ENCODE measurements at regions not wholly inside any gene's neighbourhood (a gene's known extent, or its start where the extent isn't known, plus 50 kb on each side); places are given as distances from the start of the nearest gene placed in this dataset.

DNA sequence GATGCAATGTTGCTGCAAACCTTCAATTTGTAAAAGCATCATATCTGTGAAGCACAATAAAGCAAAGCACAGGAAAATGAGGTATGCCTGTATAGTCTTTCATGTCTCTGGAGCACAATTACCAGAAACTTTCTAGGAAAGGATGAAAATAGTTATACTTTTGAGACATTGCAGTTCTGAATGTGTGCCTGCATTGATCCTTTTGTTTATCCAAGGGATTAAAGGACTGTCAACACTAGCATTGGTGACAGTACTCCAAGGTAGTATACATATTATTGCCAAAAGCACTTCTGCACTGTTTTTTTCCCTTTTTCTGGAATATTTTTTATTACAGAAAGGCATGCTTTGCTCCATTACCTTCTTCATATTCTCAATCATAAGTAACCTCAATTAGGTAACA is 476.0 kb downstream of the GABRG1 start:
- Histone ChIP-seq H3K4me3 (ENCODE audit: insufficient read depth, low read depth, low read length) (no peak overlapping the region), H3K36me3 (replicated peaks; ENCODE audit: control insufficient read depth, insufficient read depth, low read length) (no peaks in the 10 kb centered on the region), H3K27me3 (ENCODE audit: control insufficient read depth, insufficient read depth, low read length) (no peaks in the 10 kb centered on the region)
- DNase-seq: no peak

DNA sequence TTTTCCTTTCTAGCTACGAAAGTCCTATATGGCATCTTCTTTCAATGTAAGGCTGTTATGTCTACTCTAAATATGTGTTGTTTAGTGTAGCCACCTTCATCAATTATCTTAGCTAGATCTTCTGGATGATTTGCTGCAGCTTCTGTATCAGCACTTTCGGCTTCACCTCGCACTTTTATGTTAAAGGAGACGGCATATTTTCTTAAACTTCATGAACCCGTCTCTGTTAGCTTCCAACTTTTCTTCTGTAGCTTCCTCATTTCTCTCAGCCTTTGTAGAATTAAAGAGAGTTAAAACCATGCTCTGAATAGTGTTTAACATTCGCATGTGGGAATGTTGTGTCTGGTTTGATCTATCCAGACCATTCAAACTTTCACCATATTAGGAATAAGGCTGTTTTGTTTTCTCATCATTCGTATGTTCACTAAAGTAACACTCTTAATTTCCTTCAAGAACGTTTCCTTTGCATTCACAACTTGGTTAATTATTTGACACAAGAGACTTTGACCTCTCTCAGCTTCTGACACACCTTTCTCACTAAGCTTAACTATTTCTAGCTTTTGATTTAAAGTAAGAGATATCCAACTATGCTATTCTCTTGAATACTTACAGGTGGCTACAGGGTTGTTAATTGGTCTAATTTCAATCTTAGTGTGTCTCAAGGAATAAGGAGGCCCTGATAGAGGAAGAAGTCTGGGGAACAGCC is 476.8 kb downstream of the GABRG1 start:
- Histone ChIP-seq H3K4me3 (ENCODE audit: insufficient read depth, low read depth, low read length) (no peak overlapping the region), H3K27me3 (ENCODE audit: control insufficient read depth, insufficient read depth, low read length) (no peaks in the 10 kb centered on the region), H3K36me3 (replicated peaks; ENCODE audit: control insufficient read depth, insufficient read depth, low read length) (no peaks in the 10 kb centered on the region)
- DNase-seq: no peak

DNA sequence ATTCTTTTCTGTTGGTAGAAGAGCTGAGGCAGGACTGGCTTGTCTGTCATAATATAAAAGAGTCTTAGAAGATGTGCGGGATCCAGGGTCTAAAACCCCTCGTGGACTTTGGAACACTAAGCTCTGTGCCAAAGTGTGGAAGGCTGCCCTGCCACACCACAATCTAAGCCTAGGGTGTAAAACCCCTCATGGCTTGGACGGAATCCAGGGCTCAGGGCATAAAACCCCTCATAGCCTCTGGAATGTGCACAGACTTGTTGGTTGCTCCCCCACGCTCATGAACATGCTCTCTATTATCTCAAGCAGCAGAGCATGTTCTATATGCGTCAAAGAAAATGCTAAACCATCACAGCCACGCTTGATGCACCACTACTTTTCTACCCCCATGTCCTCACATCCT is 483.6 kb downstream of the GABRG1 start:
- no peak overlapping the region for H3K4me3 ChIP-seq (ENCODE audit: insufficient read depth, low read depth, low read length)

DNA sequence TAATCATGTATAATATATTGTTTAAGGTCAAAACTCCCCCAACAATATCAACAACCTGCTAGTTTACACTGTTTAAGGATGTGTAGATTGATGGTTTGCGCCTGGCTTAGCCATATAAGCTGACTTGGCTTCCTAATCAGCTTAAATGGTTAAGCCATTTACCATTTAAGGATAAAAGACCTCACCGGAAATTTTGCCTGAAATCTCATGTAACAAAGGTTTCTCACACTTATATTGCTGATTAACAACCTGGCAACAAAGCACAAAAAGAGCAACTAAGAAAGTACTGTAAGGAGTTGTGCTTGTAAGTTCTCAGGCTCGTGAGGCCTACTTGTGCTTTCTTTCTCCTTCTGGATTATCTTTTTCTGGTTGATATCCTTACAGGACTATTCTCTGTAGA is 485.2 kb downstream of the GABRG1 start:
- no peaks in the 10 kb centered on the region for H3K27me3 ChIP-seq (ENCODE audit: control insufficient read depth, insufficient read depth, low read length)
- H3K36me3 ChIP-seq (replicated peaks; ENCODE audit: control insufficient read depth, insufficient read depth, low read length): no peaks in the 10 kb centered on the region
- no peak overlapping the region for H3K4me3 ChIP-seq (ENCODE audit: insufficient read depth, low read depth, low read length)
- no peak for DNase-seq

More for the DNA sequence above, 483.6 kb downstream of the GABRG1 start:
- DNase-seq: no peak
- Histone ChIP-seq H3K36me3 (replicated peaks; ENCODE audit: control insufficient read depth, insufficient read depth, low read length) (no peaks in the 10 kb centered on the region), H3K27me3 (ENCODE audit: control insufficient read depth, insufficient read depth, low read length) (no peaks in the 10 kb centered on the region)

DNA sequence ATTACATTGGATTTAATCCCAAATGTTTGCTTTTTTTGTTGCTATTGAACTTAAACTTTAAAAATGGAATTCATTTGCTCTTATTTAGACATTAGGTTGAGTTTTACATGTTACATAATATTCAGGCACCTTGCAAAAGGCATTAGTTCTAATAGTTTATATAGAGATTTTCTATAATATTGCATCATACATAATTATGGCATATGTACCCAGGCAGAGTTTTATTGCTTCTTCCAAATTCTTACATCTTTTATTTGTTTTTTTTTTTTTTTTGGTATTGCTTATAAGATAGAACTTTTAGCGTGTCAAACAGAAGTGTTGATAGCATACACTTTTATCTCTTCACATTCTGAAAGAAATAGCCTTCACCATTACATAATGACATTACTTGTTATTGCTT is 487.7 kb downstream of the GABRG1 start:
- no peak overlapping the region for H3K4me3 ChIP-seq (ENCODE audit: insufficient read depth, low read depth, low read length)
- no peaks in the 10 kb centered on the region for H3K27me3 ChIP-seq (ENCODE audit: control insufficient read depth, insufficient read depth, low read length)
- no peaks in the 10 kb centered on the region for H3K36me3 ChIP-seq (replicated peaks; ENCODE audit: control insufficient read depth, insufficient read depth, low read length)
- DNase-seq: no peak

DNA sequence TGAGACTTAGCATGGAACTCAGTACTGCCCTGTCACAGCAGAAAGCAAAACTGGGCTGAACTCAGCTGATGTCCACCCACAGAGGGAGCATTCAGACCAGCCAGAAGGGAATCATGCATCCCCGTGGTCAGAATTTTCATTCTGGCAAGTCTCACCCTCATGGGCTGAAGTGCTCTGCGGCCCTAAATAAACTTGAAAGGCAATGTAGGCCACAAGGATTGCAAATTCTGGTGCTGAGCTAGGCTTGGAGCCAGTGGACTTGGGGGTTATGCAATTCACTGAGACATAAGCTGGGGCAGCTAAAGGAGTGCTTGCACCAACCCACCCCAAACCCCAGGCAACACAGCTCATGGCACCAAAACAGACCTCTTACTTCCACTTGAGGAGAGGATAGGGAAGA is 494.1 kb downstream of the GABRG1 start:
- no peaks in the 10 kb centered on the region for H3K36me3 ChIP-seq (replicated peaks; ENCODE audit: control insufficient read depth, insufficient read depth, low read length)
- no peaks in the 10 kb centered on the region for H3K27me3 ChIP-seq (ENCODE audit: control insufficient read depth, insufficient read depth, low read length)
- no peak overlapping the region for H3K4me3 ChIP-seq (ENCODE audit: insufficient read depth, low read depth, low read length)
- DNase-seq: no peak

DNA sequence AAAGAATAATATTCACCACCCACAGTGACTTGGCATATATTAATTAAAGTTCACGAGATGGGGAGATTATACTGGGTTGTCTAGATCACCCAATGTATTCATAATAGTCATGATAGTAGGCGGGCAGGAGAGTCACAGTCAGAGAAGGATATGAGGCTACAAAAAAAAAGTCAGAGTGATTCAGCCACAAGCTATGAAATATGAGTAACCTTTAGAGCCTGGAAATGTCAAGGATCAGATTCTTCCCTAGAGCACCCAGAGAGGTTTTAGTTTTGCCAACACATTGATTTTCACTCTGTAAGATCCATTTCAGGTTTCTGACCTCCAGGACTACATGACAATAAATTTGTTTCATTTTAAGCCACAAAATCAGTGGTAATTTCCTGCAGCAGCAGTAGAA is 501.9 kb downstream of the GABRG1 start:
- H3K36me3 ChIP-seq (replicated peaks; ENCODE audit: control insufficient read depth, insufficient read depth, low read length): no peaks in the 10 kb centered on the region
- DNase-seq: no peak

DNA sequence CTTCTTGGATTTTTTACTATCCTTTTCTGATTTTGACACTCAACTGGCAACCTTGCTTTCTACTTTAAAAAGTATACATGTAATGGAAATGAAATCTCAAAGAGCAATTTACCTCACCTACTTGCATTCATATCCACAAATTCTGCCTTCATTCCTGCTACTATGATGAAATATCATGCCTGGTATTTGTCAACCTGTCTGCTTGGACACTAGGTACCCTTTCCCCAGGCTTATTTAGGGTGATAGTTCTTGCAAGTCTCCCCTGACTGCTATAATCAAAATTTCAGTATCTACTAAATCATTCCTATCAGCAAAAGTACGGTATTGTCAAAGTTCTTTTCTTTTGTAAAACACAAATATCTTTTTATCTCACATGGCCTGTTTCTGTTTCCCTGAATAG is 503.0 kb downstream of the GABRG1 start:
- Histone ChIP-seq H3K36me3 (replicated peaks; ENCODE audit: control insufficient read depth, insufficient read depth, low read length) (no peaks in the 10 kb centered on the region), H3K4me3 (ENCODE audit: insufficient read depth, low read depth, low read length) (no peak overlapping the region), H3K27me3 (ENCODE audit: control insufficient read depth, insufficient read depth, low read length) (no peaks in the 10 kb centered on the region)
- no peak for DNase-seq

More for the DNA sequence above, 501.9 kb downstream of the GABRG1 start:
- Histone ChIP-seq H3K27me3 (ENCODE audit: control insufficient read depth, insufficient read depth, low read length) (no peaks in the 10 kb centered on the region), H3K4me3 (ENCODE audit: insufficient read depth, low read depth, low read length) (no peak overlapping the region)

DNA sequence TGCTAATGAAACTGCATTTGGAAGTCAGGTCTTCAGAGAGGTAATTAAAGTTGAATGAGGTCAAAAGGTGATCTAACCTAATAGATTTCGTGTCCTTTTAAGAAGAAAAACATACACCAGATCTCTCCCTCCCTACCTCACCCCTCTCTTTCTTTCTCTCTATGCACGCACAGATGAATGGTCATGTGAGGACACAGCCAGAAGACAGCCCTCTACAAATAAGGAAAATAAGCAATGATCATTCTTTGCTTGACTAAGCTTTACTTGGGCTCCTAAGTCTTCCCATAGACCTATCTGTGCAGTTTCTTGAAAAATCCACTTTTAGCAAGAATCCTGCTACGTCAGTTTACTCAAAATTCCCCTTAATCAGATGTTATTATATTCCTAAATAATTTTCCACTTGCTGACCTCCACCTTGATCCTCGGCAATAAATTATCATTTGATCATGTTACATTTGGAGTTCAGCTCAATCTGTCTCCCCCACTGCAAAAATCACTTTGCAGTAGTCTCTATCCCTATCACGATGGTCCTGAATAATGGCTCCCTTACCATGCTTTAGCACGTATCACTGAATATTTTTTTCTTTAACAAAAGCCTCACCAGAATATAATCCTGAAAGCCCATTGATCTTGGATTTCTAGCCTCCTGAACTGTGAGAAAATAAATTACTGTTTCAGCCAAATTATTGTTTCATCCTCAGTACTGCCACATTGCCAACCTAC is 527.3 kb downstream of the GABRG1 start:
- no peak overlapping the region for H3K4me3 ChIP-seq (ENCODE audit: insufficient read depth, low read depth, low read length)
- H3K27me3 ChIP-seq (ENCODE audit: control insufficient read depth, insufficient read depth, low read length): no peaks in the 10 kb centered on the region
- no peak for DNase-seq
- H3K36me3 ChIP-seq (replicated peaks; ENCODE audit: control insufficient read depth, insufficient read depth, low read length): no peaks in the 10 kb centered on the region

DNA sequence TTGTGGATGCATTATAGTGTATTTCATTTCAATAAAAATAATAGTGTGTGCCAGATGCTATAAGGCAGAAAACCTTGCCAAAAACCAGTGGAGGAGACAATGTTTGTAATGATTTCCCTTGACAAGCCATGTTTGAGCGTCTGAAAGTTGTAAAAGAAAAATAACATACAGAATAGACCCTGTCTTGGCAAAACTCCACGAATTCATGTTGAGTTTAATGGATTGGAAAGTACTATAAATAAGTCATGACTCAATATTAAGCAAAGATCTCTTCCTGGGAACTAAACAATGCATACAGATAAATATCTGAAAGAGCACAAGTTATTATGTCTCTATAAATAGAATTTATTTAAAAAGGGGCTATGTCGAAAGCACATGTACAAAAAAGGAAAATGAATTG is 543.5 kb downstream of the GABRG1 start:
- no peak for DNase-seq
- Histone ChIP-seq H3K4me3 (ENCODE audit: insufficient read depth, low read depth, low read length) (no peak overlapping the region), H3K27me3 (ENCODE audit: control insufficient read depth, insufficient read depth, low read length) (no peaks in the 10 kb centered on the region), H3K36me3 (replicated peaks; ENCODE audit: control insufficient read depth, insufficient read depth, low read length) (no peaks in the 10 kb centered on the region)

DNA sequence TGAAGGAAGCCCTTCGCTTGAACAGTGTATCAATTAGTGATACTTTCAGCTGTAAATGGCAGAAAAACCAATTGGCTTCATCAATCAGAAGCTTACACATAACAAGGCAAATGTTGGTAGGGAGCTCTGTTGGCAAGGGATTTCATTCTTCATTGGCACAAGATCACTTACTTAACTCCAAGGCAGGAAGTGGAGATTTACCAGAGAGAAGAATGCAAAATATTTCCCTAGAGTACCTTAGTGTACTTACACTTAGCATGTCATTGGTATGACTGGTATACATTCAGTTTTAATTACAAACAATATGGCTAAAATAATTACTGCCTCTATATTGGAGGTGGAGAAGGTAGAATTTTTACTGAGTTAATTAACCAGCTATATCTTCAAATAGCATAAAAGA is 545.0 kb downstream of the GABRG1 start:
- Histone ChIP-seq H3K36me3 (replicated peaks; ENCODE audit: control insufficient read depth, insufficient read depth, low read length) (no peaks in the 10 kb centered on the region), H3K27me3 (ENCODE audit: control insufficient read depth, insufficient read depth, low read length) (no peaks in the 10 kb centered on the region), H3K4me3 (ENCODE audit: insufficient read depth, low read depth, low read length) (no peak overlapping the region)
- no peak for DNase-seq

DNA sequence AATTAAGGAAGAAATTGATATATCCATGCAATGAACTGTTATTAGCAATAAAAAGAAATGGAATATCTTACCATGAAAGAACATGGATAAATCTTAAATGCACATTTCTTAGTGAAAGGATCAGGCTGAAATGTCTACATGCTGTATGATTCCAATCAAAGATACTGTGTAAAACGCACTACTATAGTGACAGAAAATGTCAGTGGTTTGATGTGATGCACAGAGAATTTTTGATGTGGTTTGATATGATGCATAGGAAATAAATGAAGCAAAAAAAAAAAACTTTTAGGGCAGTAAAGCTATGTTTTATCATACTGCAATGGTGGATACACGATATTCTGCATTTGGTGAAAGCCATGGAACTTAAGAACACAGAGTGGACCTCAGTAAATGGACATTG is 547.6 kb downstream of the GABRG1 start:
- DNase-seq: no peak
- Histone ChIP-seq H3K27me3 (ENCODE audit: control insufficient read depth, insufficient read depth, low read length) (no peaks in the 10 kb centered on the region), H3K36me3 (replicated peaks; ENCODE audit: control insufficient read depth, insufficient read depth, low read length) (no peaks in the 10 kb centered on the region), H3K4me3 (ENCODE audit: insufficient read depth, low read depth, low read length) (no peak overlapping the region)

DNA sequence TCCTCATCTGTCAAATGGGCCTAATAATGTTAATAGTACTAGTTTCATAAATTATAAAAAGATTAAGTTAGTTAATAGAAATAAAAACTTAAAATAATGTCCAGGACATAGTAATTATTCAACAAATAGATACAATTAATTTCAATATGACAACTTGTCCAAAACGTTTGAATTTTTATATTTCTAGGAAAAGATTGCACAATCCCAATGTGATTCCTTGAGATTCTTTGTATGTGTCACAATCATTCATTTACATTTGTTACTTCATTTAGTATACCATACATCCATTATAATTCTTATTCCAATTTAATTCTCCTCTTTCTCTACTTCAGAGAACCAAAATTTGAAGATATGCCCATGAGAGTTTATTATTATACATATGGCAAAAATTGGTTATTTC is 554.2 kb downstream of the GABRG1 start:
- DNase-seq: no peak
- H3K36me3 ChIP-seq (replicated peaks; ENCODE audit: control insufficient read depth, insufficient read depth, low read length): no peaks in the 10 kb centered on the region
- no peaks in the 10 kb centered on the region for H3K27me3 ChIP-seq (ENCODE audit: control insufficient read depth, insufficient read depth, low read length)

DNA sequence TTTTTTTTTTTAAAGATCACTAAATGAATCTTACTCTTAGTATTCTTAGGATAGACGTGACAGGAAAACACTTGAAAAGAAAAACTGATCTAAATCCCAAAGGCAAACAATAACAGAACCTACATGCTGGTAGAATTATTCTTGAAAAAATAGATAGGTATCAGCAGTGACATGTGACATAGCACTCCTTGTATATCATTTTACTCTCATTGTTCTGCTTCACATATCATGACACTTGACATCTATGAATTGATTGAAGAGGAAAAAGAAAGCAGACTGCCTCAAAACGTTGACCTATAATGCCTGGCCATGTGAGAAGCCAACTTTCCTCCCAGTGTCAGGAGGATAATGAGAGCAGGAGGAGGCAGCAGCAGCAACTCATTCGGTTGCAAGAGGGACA is 555.2 kb downstream of the GABRG1 start:
- DNase-seq: no peak
- H3K27me3 ChIP-seq (ENCODE audit: control insufficient read depth, insufficient read depth, low read length): no peaks in the 10 kb centered on the region
- no peaks in the 10 kb centered on the region for H3K36me3 ChIP-seq (replicated peaks; ENCODE audit: control insufficient read depth, insufficient read depth, low read length)
- H3K4me3 ChIP-seq (ENCODE audit: insufficient read depth, low read depth, low read length): no peak overlapping the region

More for the DNA sequence above, 554.2 kb downstream of the GABRG1 start:
- H3K4me3 ChIP-seq (ENCODE audit: insufficient read depth, low read depth, low read length): no peak overlapping the region

DNA sequence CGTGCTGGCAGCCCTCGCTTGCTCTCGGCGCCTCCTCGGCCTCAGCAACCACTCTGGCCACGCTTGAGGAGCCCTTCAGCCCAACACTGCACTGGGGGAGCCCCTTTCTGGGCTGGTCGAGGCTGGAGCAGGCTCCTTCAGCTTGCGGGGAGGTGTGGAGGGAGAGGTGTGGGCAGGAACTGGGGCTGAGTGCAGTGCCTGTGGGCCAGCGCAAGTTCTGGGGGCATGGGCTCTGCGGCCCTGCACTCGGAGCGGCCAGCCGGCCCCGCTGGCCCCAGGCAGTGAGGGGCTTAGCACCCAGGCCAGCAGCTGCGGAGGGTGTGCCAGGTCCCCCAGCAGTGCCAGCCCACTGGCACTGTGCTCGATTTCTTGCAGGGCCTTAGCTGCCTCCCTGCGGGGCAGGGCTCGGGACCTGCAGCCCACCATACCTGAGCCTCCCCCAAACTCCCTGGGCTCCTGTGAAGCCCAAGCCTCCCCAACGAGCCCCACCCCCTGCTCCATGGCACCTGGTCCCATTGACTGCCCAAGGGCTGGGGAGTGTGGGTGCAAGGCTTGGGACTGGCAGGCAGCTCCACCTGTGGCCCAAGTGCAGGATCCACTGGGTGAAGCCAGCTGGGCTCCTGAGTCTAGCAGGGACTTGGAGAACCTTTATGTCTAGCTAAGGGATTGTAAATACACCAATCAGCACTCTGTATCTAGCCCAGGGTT is 556.8 kb downstream of the GABRG1 start:
- Histone ChIP-seq H3K27me3 (ENCODE audit: control insufficient read depth, insufficient read depth, low read length) (no peaks in the 10 kb centered on the region), H3K4me3 (ENCODE audit: insufficient read depth, low read depth, low read length) (no peak overlapping the region), H3K36me3 (replicated peaks; ENCODE audit: control insufficient read depth, insufficient read depth, low read length) (no peaks in the 10 kb centered on the region)
- no peak for DNase-seq

Data from H7 (cell line).